ENCODE measurements at regions not wholly inside any gene's neighbourhood (a gene's known extent, or its start where the extent isn't known, plus 50 kb on each side); places are given as distances from the start of the nearest gene placed in this dataset.

DNA sequence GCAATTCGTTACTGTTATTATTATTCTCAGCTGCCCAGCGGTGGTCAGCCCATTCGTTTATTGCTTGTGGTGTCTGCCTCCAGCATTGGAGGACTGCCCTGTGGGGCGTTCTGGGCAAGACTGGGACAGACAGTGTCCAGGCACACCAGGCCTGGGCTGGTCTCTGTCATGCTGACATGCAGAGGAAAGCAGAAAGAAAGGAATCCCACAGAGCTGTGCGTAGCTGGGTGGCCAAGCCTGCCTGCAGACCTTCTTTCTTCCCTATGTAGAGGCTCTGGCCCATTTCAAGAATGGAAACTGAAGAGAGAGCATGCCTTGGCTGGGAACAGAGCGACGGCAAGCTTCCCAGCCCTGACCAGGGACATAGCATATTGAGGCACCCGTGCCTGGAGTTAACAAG is 525.3 kb upstream of the TBX3 start:
- no peak for DNase-seq (ENCODE audit: low read depth in 4 of 4, low spot score in 2 of 4)

DNA sequence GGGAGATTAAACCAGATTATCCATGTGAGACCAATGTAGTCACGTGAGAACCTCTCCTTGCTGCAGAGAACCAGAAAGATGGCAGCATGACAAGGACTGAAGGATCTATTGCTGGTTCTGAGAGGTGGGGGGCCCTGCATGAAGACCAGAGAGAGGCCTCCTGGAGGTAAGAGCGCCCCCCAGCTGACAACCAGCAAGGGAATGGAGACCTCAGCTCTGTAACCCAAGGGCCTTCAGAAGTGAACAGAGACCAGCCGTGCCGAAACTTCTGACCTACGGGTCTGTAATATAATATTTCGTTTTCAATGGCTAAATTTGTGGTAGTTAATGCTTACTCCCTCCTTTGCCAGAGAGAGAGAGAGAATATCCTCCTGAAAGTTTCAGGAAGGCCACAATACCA is 524.1 kb upstream of the TBX3 start:
- no peak for DNase-seq (ENCODE audit: low read depth in 4 of 4, low spot score in 2 of 4)

DNA sequence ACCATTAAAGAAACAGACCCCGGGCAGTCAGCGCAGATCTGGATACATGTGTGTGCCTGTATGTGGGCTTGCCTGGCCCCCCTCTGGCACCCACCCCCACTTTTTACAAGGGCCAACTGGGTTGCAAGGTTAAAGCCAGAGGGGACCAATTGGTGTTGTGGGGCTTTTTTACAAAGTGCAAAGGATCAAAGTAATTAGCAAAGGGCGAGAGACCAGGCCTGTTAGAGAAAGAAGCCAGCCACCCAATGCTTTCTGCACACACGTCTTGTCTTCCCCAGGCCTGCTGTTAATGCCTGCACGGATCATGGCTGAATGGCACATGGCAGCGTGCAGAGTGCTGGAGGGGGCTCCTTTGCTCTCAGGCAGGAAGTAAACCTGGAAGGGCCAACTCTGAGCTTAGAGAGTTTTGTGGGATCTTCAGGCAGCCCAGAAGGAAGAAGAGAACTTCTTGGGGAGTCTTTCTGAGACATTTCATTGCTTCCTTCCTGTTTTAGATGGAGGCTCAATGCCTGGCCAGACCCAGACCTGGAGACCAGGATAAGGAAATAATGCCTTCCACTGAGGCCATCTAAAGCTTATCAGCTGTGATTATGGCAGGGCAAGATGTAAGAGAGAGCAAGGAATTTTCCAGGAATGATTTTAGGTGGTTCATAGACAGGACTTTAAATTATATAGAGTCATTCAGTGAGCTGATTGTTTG is 523.4 kb upstream of the TBX3 start:
- DNase-seq (ENCODE audit: low read depth in 4 of 4, low spot score in 2 of 4): no peak

DNA sequence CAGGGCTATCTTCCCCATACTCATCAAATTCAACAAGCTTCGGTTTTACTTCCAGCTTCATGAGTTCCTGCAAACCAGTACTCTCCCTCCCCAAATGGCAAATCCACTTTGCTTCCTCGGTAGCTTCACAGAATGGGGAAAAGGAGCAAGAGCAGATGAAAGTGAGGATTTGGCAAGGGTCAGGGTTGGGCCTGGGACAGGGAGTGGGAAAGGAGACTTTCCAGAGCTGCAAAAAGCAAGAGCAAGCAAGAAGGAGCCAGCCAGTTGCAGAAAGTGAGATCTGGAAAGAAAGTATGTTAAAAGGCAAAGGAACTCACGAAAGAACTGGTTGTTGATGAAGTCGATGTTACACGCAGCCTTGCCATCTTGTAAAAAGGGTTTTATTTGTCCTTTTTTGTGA is 522.8 kb upstream of the TBX3 start:
- no peak for DNase-seq (ENCODE audit: low read depth in 4 of 4, low spot score in 2 of 4)

DNA sequence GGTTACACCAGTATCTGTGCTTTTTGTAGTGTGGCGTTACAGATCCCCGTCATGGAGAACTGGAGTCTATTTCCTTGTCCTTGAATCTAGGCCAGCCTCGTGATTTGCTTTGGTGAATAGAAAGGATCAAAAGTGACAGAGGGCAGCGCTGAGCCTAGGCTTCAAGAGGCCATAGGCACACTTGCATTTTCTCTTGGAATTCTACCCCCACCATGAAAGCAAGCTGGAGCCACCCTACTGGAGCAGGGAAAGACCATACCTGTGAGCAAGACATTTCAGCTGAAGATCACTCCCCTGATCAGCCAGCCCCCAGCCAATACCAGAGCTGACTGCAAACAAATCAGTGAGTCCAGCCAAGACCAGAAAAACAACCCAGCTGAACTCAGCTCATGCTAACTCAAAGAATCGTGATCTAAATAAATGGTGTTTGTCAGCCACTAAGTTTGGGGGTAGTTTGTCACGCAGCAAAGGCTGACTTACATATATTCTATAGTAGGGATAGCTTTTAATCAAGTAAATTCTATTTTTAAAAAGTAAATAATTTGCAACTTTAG is 521.9 kb upstream of the TBX3 start:
- no peak for DNase-seq (ENCODE audit: low read depth in 4 of 4, low spot score in 2 of 4)

DNA sequence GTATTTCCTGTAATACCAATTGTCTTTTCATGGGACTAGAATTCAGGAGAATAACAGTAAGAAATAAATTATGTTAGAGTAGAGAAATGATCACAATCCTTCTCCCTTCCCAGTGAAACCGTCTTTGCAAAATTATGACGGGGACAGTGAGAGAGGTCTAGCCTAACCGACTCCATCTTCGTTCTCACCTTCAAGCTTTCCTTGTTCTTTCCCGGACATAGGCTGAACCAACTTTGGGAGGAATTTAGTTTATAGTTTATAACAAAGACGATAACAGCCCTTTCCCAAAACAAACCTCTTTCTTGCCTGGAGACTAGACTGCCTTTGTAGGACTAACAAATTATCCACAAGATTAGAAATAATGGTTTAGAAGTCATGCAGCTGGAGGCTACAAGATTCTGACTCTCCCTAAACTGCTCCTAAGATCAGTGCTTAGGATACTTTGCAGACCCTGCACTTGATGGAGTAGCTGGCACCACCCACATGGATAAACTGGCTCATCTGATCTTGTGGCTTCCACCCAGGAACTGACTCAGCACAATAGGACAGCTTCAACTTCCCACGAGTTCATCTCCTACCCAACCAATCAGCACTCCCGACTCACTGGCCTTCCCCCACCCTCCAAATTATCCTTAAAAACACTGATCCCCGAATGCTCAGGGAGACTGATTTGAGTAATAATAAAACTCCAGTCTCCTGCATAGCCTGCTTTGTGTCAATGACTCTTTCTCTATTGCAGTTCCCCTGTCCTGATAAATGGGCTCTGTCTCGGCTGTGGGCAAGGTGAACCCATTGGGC is 521.2 kb upstream of the TBX3 start:
- no peak for DNase-seq (ENCODE audit: low read depth in 4 of 4, low spot score in 2 of 4)

DNA sequence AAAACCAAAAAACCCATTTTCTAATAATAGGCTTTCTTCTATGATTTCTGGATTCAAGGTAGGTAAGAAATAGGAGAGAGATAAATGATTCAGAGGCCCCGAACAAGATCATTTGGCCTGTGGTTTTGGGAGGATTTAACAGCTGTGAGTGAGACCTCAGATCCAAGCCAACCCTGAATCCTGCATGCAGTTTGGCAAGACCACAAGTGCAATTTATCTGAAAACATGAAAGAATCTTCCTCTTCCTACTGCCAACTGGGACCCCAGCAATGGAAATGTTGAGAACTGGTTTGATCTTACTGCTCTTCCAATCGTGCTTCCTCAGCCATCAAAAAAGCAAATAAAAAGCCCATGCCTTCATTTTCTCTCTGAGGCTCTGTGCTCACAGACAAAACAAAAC is 519.7 kb upstream of the TBX3 start:
- no peak for DNase-seq (ENCODE audit: low read depth in 4 of 4, low spot score in 2 of 4)

DNA sequence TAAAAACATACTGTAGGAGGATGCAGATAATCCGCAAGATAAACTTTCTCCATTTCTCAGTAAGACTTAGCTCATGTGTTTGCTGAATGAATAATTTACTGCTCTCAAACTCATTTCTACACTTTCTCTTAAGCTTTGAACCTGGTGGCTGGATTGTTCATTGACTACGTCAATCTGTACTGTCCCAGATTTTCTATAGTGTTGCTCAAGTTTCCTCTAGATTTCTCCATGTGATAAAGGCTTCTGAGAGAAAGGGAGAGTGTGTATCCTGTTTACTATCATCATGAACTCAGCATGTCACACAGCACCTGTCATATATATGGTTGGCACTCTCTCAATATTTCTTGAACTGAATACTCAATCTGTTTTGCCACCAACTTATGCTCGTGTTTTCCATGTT is 518.0 kb upstream of the TBX3 start:
- no peak for DNase-seq (ENCODE audit: low read depth in 4 of 4, low spot score in 2 of 4)

DNA sequence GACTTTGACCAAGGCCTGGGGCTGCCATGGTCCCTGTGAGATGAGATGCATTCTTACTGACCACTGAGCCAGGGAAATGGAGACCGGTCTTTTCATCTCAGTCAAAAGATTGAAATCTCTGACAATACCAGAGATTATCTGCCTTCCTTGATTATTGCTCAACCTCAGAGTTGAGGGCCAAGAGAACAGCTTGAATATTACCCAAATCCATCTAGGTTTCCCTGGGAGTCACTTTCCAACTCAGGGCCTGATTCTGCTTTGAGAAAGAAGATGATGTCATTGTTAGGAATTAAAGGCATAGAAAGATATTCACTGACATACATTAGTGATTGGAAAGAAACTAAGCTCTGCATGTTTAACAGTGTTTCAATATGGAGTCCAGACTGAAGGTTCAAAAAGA is 515.9 kb upstream of the TBX3 start:
- DNase-seq (ENCODE audit: low read depth in 4 of 4, low spot score in 2 of 4): no peak

DNA sequence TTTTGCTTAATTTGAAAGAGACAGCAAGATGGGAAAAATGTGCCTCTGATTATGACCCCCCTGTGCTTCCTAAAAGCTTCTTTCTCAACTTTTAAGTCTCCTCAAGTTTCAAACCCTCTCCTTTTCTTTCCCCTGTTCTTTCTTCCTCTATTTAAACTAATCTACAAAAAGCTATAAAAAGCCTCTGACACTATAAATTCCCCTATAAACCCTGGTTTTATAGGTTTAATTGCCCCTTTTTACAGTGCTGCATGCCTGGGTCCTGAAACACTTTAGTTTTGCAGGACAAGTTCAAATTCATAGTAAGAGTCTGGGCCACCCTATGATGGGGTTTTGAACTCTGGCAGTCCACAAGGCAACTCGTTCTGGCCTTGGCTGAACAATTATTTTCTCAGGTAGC is 510.9 kb upstream of the TBX3 start:
- no peak for DNase-seq (ENCODE audit: low read depth in 4 of 4, low spot score in 2 of 4)

DNA sequence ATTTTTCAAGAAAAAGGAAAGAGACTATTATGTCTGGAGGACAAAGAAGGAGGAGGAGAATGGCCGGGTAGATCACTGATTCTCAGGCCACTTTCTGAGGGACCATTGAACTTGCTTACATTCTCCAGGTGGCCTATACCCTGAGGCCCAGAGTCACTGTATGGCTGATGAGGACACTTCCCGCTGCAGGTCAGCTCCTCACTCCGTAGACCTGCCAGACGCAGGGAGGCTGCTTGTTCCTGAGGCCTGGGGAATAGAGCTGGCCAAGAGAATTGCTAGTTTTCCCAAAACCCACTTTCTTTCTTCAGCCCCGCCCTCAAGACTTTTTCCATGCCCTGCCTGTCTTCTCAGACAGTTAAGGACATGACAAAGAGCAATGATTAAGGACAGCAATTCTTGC is 510.5 kb upstream of the TBX3 start:
- no peak for DNase-seq (ENCODE audit: low read depth in 4 of 4, low spot score in 2 of 4)

DNA sequence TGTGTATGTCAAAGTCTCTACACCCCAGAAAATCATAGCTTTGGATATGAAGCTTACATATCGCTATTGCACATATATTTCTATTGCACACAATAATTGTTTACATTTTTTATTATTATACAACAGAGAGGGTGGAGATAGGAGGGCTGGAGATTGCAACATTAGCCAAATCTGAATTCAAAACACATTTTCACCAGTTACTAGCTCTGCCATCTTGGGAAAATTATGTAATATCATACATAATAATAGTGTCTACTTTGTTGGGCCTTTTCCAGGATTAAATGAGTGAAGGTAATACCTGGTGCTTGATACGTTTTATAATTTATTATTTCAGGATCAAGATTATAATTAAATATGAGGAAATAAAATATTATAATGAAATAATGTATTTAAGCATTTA is 507.4 kb upstream of the TBX3 start:
- DNase-seq (ENCODE audit: low read depth in 4 of 4, low spot score in 2 of 4): no peak

DNA sequence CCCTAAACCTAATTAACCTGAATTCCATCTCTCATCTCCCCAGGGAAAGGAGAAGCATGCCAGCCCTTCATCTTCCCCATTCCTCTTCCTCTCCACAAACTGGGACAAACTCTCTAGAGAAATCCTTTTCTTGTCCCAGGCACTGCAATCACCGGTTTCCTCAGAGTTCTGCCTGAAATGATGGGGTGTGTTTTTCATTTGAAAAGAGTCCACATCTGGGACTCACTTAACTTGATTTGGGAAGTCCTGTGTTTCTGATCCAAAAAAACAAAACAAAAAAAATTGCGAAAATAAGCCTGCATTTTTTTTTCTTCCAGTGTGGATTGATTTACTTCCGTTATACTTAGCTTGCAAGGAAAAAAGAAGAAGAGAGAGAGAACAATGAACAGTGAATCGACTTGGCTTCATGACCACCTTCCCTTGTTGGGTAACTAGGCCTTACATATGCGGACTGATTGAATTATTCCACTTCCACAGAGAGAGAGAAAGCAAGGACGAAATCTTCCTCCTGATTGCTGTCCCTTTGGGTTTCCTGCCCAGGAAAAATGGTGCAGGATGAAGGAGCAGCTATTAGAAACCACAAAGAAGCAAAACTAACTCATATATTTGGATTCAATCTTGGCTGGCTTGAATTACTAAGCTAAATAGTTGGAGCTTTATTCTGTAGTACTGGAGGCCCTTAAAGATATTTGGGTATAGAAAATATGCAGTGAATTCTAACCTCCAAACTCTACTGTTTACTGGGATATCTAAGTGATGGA is 506.2 kb upstream of the TBX3 start:
- DNase-seq (ENCODE audit: low read depth in 4 of 4, low spot score in 2 of 4): no peak

DNA sequence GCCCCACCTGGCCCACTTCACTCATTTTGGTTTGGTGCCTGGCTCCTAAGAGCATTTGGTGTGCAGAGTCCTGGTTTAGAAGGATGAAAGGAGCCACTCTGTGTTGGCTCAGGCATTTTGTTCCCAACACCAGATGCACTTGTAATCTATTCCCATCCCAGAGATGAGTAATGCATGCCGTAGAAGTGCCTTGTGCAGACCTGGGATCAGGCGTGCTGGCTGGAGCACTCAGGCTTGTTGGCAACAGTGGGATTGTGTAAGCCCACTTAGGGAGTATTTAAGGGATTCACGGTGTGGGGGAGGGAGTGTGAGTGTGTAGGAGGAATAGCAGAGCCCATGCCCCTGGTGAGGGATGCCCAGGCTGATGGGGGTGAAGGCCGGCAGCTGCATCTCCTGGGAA is 501.5 kb upstream of the TBX3 start:
- no peak for DNase-seq (ENCODE audit: low read depth in 4 of 4, low spot score in 2 of 4)

DNA sequence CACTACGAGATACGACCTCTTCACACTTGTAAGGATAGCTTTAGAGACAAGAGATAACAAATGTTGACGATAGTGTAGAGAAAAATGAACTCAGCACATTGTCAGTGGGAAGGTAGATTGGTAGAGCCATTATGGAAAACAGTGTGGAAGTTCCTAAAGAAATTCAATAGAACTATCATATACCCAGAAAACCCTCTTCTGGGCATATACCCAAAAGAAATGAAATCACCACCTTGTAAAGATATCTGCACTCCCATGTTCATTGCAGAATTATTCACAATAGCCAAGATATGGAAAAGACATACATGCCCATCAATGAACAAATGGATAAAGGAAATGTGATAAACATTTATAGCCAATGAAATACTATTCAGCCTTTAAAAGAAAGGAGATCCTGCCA is 499.8 kb upstream of the TBX3 start:
- no peak for DNase-seq (ENCODE audit: low read depth in 4 of 4, low spot score in 2 of 4)

DNA sequence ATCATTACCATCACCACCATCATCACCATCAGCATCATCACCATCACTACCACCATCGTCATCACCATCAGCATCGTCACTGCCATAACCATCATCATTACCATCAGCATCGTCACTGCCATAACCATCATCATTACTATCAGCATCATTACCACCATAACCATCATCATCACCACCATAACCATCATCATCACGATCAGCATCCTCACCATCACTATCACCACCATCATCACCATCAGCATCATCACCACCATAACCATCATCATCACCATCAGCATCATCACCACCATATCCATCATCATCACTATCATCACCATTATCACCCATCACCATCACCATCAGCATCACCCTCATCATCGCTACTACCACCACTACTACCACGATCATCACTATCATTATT is 493.9 kb upstream of the TBX3 start:
- no peak for DNase-seq (ENCODE audit: low read depth in 4 of 4, low spot score in 2 of 4)

DNA sequence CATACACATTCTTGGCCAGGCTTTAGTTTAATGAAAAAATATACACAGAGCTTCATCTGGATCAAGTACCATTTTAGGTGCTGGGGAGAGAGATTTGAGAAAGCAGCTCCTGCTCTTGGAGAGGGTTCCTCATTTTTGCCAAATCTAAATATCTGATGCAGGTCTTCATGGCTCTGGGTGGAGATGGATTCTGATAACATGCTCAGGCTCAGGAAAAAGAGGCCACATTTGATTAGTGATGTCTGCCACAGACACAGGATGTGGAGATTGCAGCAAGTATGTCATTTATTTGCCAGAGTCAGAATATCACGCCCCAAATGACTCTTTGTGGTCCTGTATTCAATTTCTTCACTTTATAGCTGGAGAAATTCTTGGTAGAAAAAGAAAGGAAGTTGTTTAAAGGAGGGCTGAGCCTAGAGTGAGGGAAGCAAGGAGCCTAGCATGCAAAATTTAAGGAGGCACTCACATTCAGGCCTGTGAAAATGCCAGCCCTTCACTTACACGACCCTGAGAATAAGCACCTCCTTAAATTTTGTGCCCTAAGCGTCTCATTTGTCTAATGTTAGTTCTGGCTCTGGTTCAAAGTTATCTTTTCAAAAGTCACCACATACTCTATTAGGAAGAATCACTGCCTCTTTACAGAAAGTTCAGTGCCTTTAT is 492.9 kb upstream of the TBX3 start:
- no peak for DNase-seq (ENCODE audit: low read depth in 4 of 4, low spot score in 2 of 4)

DNA sequence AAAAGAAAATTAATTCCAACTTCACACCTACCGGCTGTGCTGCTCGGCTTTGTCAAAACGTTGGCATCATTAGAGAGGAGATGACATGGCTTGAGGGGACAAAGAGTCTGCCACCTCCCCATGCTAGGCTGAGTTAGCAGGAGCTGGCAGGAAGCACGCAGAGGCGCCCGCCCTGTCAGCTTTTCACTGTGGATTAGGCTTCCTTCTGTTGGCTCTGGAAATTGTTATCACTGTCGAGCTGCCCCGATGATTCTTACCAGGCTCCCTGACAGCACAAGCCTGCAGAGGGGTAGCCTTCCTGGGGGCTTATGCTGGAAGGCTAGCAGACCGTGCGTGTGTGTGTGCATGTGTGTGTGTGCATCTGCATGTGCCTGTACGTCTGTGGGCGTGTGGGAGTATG is 490.9 kb upstream of the TBX3 start:
- no peak for DNase-seq (ENCODE audit: low read depth in 4 of 4, low spot score in 2 of 4)

DNA sequence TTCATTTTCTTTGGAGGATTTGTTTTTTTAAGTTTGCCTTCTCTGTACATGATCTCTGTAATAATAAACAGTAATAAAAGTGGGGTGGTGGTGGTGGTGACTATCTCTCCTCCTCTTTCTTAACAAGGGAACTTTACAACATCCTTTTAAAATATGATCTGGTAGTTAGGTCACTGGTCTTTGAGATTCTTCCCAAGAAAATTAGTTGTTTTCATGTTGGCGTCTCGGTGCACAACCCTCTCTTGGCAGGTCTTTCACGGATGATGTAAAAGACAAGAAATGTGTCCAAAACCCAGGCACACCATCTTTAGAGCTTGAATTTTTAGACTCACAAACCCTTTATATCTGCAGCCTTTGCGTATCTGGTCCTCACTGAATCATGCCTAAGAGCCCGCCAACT is 488.5 kb upstream of the TBX3 start:
- no peak for DNase-seq (ENCODE audit: low read depth in 4 of 4, low spot score in 2 of 4)

DNA sequence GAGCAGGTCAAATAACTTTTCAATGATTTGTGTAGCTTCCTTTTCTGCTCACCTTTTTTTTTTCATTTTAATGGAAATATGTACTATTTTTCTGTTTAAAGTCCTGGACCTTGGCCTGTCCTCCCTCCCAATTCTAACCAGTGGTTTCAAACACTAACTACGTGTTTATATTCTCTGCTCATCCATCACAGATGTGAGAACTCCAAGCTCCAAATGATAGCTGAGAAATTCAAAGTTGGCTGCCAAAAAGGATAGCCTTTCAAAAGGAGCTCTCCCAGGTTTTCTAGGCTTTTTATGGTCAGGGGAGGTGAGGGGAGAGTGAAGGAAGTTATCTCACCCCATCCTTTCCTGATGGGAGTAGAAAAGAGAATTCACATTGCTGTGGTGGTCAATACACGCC is 486.0 kb upstream of the TBX3 start:
- DNase-seq (ENCODE audit: low read depth in 4 of 4, low spot score in 2 of 4): no peak

DNA sequence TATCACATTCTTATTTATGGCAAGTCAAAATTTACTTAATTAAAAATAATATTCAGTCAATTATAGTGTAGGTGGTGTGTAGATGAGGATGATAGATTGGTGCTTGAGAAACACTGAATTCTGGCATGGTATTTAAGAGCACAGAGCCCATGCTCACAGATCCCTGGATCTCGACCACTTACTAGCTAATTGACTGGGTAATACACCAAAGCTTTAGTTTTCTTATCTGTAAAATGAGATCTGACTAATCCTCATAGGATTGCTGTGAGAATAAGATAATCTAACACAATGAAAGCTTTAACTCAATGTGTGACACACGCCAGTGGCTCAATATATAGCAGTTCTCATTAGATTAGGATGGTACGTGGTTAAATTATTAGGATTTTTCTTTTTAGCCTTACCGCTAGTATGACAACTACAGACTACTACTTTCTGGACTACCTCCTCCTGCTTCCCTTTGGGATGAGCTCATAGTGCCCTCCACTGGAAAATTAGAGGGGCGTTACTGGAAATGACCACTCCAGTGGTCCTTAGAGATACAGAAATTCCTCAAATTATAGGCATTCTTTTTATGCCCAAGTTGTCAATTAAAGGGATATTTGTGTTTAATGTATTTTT is 482.8 kb upstream of the TBX3 start:
- DNase-seq (ENCODE audit: low read depth in 4 of 4, low spot score in 2 of 4): no peak
